ENCODE measurements at regions not wholly inside any gene's neighbourhood (a gene's known extent, or its start where the extent isn't known, plus 50 kb on each side); places are given as distances from the start of the nearest gene placed in this dataset.

DNA sequence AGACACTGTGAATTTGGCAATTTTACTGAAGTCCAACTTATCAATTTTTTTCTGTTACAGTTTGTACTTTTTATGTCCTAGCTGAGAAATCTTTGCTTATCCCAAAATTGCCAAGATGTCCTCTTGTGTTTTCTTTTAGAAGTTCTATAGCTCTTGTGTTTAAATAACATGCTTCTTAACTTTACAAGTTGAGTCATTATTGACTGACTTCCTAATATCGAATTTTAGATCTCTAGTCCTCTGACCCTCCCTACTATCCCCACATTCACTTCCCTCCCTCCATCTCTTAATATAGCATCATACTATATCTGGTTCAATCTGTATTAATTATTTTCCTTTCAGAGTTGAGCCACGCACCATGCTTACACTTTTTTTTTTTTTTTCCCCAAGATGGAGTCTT lies 61.9 kb downstream of the MRPL32 start:
- H3K4me2 ChIP-seq (ENCODE audit: insufficient read depth in 1 of 2, low read depth in 2 of 2, low read length in 2 of 2): no peak overlapping the region
- no peak overlapping the region for H4K8ac ChIP-seq (ENCODE audit: extremely low read depth, insufficient read depth, low read length)
- no peak overlapping the region for H3K18ac ChIP-seq (ENCODE audit: extremely low read depth, low read length)
- no peak overlapping the region for H3K56ac ChIP-seq (replicated peaks; ENCODE audit: insufficient read length, low read depth, low read length)
- H3K36me3 ChIP-seq (ENCODE audit: control insufficient read depth in 2 of 4, insufficient read depth in 4 of 4, low read length in 3 of 4): no peaks in the 10 kb centered on the region
- H4K91ac ChIP-seq (replicated peaks; ENCODE audit: insufficient read length, low read length): no peak overlapping the region
- H3K4me3 ChIP-seq (ENCODE audit: extremely low read depth in 1 of 4, insufficient read depth in 2 of 4, low read depth in 3 of 4, low read length in 4 of 4): no peak overlapping the region
- no peak overlapping the region for H3K27ac ChIP-seq (ENCODE audit: low read depth, low read length)
- no peak overlapping the region for H2BK15ac ChIP-seq (ENCODE audit: low read length)
- TF ChIP-seq CBX8 (IDR thresholded peaks at IDR 0.05; ENCODE audit: borderline replicate concordance, low read depth, low read length): no peak
- TF ChIP-seq KDM4A (IDR thresholded peaks at IDR 0.05; ENCODE audit: low read depth, low read length, severe bottlenecking): no peak
- no peak for TF ChIP-seq SIX5 (IDR thresholded peaks at IDR 0.05; ENCODE audit: low read depth, low read length)
- TF ChIP-seq CHD2 (IDR thresholded peaks at IDR 0.05; ENCODE audit: low read length): no peak
- no peak for TF ChIP-seq KDM1A (IDR thresholded peaks at IDR 0.05; ENCODE audit: borderline replicate concordance, low read length)
- no peak for TF ChIP-seq TEAD4 (IDR thresholded peaks at IDR 0.05; ENCODE audit: low read depth, low read length)
- no peak for TF ChIP-seq SIN3A (conservative IDR thresholded peaks at IDR 0.05 in 1 of 2, IDR thresholded peaks at IDR 0.05 in 1 of 2; ENCODE audit: low read depth in 1 of 2, low read length in 2 of 2)
- TF ChIP-seq POLR2AphosphoS5 (IDR thresholded peaks at IDR 0.05; ENCODE audit: low read depth, low read length): no peak
- no peak for TF ChIP-seq CTBP2 (IDR thresholded peaks at IDR 0.05; ENCODE audit: borderline replicate concordance, insufficient read depth, insufficient read length, low read length)
- no peak for TF ChIP-seq CREB1 (IDR thresholded peaks at IDR 0.05)
- TF ChIP-seq EZH2 (IDR thresholded peaks at IDR 0.05; ENCODE audit: low read depth, low read length, severe bottlenecking): no peak
- no peak for TF ChIP-seq ASH2L (IDR thresholded peaks at IDR 0.05; ENCODE audit: low read length)
- no peak for TF ChIP-seq CHD1 (IDR thresholded peaks at IDR 0.05; ENCODE audit: low read depth, low read length)
- TF ChIP-seq CBX5 (IDR thresholded peaks at IDR 0.05; ENCODE audit: low read depth, low read length): no peak
- H2AFZ ChIP-seq (ENCODE audit: low read length): no peak overlapping the region
- no peak for FAIRE-seq
- no peak overlapping the region for H4K5ac ChIP-seq (ENCODE audit: insufficient read length, low read depth, low read length)
- H3K23me2 ChIP-seq (ENCODE audit: low read depth, low read length): no peaks in the 10 kb centered on the region
- no peak overlapping the region for H3K23ac ChIP-seq (ENCODE audit: insufficient read length)
- 91% methylated on average over 2 of the region's 2 CpGs; no CpG with 5 or more reads in 1 of the 2 experiments for WGBS, 2 experiments (ENCODE audit: extremely low coverage in 1 of 2, insufficient coverage in 1 of 2, insufficient read length in 1 of 2, insufficient replicate concordance in 2 of 2, low coverage in 1 of 2, low lambda C conversion rate in 2 of 2, missing lambda C conversion rate in 1 of 2)
- CTCF ChIA-PET (ENCODE audit: partially characterized antibody): interaction anchor here (0.7 to 4.2 kb wide), 5 partner anchors 11 to 321 kb away, joined by 3 to 20 read pairs (median 4); no protein-coding TSS in a partner anchor
- no peak overlapping the region for H2BK12ac ChIP-seq (ENCODE audit: low read depth, low read length)
- no peak overlapping the region for H3K4ac ChIP-seq (replicated peaks; ENCODE audit: insufficient read length, low read depth, low read length)
- no peaks in the 10 kb centered on the region for H3K9me3 ChIP-seq (ENCODE audit: insufficient read depth in 2 of 2, low read depth in 1 of 2, low read length in 1 of 2)
- no peak overlapping the region for H2AK5ac ChIP-seq (ENCODE audit: low read depth, low read length)
- no peak overlapping the region for H2BK5ac ChIP-seq (ENCODE audit: low read depth, low read length)
- no peak overlapping the region for H2BK120ac ChIP-seq (replicated peaks; ENCODE audit: low read depth, low read length)
- no peak overlapping the region for H3K9ac ChIP-seq (replicated peaks in 1 of 4; ENCODE audit: extremely low read depth in 1 of 4, low read depth in 3 of 4, low read length in 3 of 4)
- H4K20me1 ChIP-seq (replicated peaks in 1 of 2; ENCODE audit: control insufficient read depth in 1 of 2, insufficient read depth in 2 of 2, low read length in 2 of 2): no peaks in the 10 kb centered on the region
- POLR2A ChIA-PET (ENCODE audit: partially characterized antibody): interaction anchor here (1.2 kb wide), 1 partner anchor 31 kb away, joined by 3 read pairs; no protein-coding TSS in a partner anchor
- no peaks in the 10 kb centered on the region for H3K79me1 ChIP-seq (ENCODE audit: low read depth, low read length)
- DNase-seq (ENCODE audit: low read depth in 1 of 2, low spot score in 2 of 2): no peak
- no peaks in the 10 kb centered on the region for H3K27me3 ChIP-seq (replicated peaks in 1 of 4; ENCODE audit: control insufficient read depth in 3 of 4, extremely low read depth in 1 of 4, insufficient read depth in 3 of 4, low read length in 3 of 4)
- H3K79me2 ChIP-seq (ENCODE audit: control insufficient read depth in 1 of 2, insufficient read depth in 2 of 2, low read length in 2 of 2): no peaks in the 10 kb centered on the region
- peaks cover 0 to 13% (median 3%) of the 10 kb centered on the region in 4 experiments; a peak in 2 of 7 replicates for H3K4me1 ChIP-seq (replicated peaks in 1 of 4; ENCODE audit: control insufficient read depth in 3 of 4, insufficient read depth in 4 of 4, low read length in 3 of 4)
- no peak overlapping the region for H3K14ac ChIP-seq (ENCODE audit: insufficient read length)
- no peak overlapping the region for H2BK20ac ChIP-seq (ENCODE audit: low read length)

Measured in H1 (cell line).